Upper lobe of right lung (tissue), 1 donor: ENCODE measurements at regions not wholly inside any gene's neighbourhood (a gene's known extent, or its start where the extent isn't known, plus 50 kb on each side); places are given as distances from the start of the nearest gene placed in this dataset.

ENCODE experiments used
- ATAC-seq: fragments of 200-7000 bp; cut with Tn5 transposase; one replicate; pipeline ENCODE4 v1.9.1; 2020; ENCODE audit warnings: mild to moderate bottlenecking, moderate library complexity
- DNase-seq: peaks from one replicate; pipeline ENCODE4 v3.0.0-alpha.2; 2020
- H3K27ac ChIP-seq: fragments of 200-600 bp; one replicate; pipeline ENCODE4 v1.8.0; 2022
- H3K27me3 ChIP-seq: fragments of 200-600 bp; one replicate; pipeline ENCODE4 v1.8.0; 2022; ENCODE audit warnings: mild to moderate bottlenecking
- H3K36me3 ChIP-seq: fragments of 200-600 bp; one replicate; pipeline ENCODE4 v1.8.0; 2022
- H3K4me1 ChIP-seq: fragments of 200-600 bp; one replicate; pipeline ENCODE4 v1.8.0; 2022
- H3K4me3 ChIP-seq: fragments of 200-600 bp; one replicate; pipeline ENCODE4 v1.8.0; 2022; ENCODE audit warnings: mild to moderate bottlenecking
- H3K9me3 ChIP-seq: fragments of 200-600 bp; one replicate; pipeline ENCODE4 v1.8.0; 2022
- intact Hi-C: fragments of 100-400 bp; cut with DNase I; formaldehyde crosslinking; loops from one replicate; pipeline ENCODE4 v1.11.0; 2022
- TF ChIP-seq, protein P1 (sequence below): fragments of 200-600 bp; IDR thresholded peaks from one replicate; pipeline ENCODE4 v1.8.0; 2022; ENCODE audit warnings: antibody characterized with exemption
- donor health status: DM: no; HTN: yes; CAD: no; lungs with severe emphysema.

DNA sequence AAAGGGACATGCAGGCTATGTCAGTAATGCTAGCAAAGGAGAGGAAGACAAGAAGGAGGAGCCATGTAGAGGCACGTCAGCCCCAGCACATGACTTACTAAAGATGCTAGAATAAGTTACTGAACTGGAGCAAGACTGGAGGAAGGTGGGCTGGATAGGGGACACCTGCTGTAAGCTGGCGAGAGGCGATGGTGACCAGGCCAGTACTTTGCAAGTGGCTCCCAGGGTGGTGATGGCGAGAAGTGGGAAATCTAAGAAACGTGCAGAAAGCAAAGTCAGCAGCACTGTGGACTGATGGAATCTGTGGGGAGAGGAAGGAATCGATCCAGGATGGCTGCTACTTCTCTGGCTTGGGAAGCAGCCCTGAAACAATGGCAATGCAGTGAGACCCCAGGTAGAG lies 617.1 kb upstream of the ADAMTS16 start:
- Histone ChIP-seq H3K9me3 (no peaks in the 10 kb centered on the region), H3K27ac (no peak overlapping the region), H3K27me3 (no peaks in the 10 kb centered on the region), H3K4me3 (no peak overlapping the region), H3K4me1 (no peaks in the 10 kb centered on the region), H3K36me3 (no peaks in the 10 kb centered on the region)
- ATAC-seq (no peak), DNase-seq (no peak)
- intact Hi-C loops: no loop called here
- TF ChIP-seq, protein P1, sequence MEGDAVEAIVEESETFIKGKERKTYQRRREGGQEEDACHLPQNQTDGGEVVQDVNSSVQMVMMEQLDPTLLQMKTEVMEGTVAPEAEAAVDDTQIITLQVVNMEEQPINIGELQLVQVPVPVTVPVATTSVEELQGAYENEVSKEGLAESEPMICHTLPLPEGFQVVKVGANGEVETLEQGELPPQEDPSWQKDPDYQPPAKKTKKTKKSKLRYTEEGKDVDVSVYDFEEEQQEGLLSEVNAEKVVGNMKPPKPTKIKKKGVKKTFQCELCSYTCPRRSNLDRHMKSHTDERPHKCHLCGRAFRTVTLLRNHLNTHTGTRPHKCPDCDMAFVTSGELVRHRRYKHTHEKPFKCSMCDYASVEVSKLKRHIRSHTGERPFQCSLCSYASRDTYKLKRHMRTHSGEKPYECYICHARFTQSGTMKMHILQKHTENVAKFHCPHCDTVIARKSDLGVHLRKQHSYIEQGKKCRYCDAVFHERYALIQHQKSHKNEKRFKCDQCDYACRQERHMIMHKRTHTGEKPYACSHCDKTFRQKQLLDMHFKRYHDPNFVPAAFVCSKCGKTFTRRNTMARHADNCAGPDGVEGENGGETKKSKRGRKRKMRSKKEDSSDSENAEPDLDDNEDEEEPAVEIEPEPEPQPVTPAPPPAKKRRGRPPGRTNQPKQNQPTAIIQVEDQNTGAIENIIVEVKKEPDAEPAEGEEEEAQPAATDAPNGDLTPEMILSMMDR: no peak

DNA sequence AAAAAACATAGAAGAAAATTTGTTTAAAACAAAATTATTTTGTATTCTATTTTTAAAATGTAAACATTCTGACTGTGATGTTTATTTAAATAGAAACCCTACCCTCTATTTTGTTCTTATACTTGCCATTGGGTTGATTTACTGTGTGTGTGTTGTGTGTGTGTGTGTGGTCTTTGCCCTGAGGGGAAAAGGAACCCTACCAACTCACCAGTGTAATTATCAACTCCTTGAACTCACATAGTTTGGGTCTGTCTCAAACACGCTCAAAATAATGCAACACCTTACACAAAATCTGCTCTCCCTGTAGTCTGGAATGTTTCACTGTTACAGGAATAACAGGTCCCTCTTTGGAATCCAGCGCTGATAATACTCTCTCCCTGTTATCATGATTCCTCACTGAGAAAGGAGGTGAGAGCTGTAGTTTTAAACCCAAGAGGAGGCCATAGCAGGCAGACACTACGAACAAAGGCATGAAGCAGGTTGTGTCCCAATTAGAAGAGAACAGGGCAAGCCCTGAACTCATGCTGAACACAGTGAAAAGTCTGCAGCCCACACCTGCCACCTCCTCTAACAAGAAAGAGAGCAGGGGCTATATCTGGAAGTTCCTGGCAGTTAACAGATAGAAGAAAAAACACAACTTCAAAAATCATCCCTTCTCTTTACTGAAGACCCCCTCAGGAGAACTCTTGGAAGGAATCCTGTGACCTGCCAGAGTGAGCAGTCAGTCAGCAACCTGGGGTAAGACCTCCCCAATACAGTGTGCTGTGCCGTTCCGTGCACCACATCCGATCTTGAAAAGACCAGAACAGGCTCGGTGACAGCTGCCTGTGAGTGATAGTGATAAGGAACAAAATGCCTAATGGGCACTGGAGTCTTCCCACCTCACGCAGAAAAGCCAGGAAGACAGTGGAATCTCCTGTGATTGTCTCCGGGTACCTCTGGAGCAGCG lies 608.1 kb upstream of the ADAMTS16 start:
- intact Hi-C loops: no loop called here
- Histone ChIP-seq H3K9me3 (no peaks in the 10 kb centered on the region), H3K4me1 (no peaks in the 10 kb centered on the region), H3K4me3 (no peak overlapping the region), H3K27ac (no peak overlapping the region), H3K36me3 (no peaks in the 10 kb centered on the region), H3K27me3 (no peaks in the 10 kb centered on the region)
- ATAC-seq: no peak
- no peak for DNase-seq
- TF ChIP-seq, protein P1: no peak

DNA sequence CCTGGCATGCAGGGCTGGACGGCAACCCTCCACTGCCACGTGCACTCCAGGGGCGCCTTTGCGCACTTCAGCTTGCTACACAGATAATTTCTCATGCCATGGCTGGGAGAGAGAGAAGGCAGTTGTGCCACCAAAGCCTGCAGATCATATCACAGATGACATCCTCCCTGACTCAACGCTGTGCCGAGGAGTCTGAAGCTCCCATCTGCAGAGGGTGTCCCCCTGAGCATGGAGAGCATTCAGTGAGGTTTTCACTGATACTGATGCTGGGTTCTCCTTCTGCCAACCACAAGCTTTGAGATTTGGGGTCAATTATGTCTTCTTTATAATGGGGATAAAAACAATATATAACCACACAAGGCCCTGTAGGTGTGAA lies 607.4 kb upstream of the ADAMTS16 start:
- TF ChIP-seq, protein P1: no peak
- Histone ChIP-seq H3K27me3 (no peaks in the 10 kb centered on the region), H3K36me3 (no peaks in the 10 kb centered on the region), H3K4me1 (no peaks in the 10 kb centered on the region), H3K9me3 (no peaks in the 10 kb centered on the region), H3K27ac (no peak overlapping the region), H3K4me3 (no peak overlapping the region)
- ATAC-seq (no peak), DNase-seq (no peak)
- intact Hi-C loops: no loop called here

DNA sequence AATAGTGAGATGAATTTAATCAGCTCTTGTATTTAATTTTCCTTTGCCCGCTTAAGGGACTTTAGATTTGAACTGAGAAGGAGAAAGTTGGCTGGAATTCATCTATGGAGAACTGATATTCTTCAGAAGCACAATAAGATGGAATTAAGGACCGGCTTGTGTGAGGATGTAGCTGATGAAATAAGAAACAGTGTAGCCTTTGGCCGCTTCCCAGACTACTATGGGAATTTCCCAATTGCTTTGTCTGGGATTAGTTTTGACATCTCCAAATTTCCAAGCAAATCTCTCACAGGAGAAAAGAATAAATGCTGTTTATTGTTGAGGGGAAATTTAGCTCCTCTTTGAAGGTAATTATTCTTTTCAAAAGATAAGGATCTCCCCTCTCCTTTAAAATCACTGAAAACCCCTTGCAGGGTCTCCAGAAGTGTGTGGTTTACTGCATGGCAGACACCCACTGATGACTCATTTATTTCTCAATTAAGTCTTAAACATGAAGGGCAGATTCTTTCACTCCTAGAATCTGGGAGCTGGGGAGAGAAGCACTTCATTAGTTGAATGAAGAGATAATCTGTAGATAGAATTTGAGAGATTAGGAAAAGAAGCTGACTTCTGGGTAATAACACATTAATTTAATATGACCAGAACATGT lies 606.5 kb upstream of the ADAMTS16 start:
- H3K4me1 ChIP-seq: no peaks in the 10 kb centered on the region
- intact Hi-C loops: no loop called here

DNA sequence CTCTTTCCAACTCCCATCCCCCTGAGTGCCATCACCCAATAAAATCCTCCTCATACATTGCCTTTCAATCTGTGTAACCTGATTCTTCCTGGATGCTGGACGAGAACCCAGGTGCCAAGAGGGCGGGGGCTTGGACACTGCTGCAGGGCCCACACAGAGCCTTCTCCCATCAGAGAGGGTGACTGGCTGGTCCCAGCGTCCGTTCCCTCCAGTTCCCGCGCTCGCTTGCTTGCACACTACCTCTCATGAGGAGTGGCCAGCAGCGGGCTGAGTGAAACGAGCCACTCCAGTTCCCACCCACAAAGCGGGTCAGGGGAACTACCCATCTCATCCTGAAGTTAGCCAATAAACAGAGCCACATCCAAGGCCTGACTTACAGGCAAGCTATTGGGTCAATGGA lies 602.6 kb upstream of the ADAMTS16 start:
- Histone ChIP-seq H3K27me3 (no peaks in the 10 kb centered on the region), H3K9me3 (no peaks in the 10 kb centered on the region), H3K4me1 (no peaks in the 10 kb centered on the region), H3K36me3 (no peaks in the 10 kb centered on the region), H3K27ac (no peak overlapping the region), H3K4me3 (no peak overlapping the region)
- TF ChIP-seq, protein P1: no peak
- DNase-seq: no peak
- no peak for ATAC-seq
- intact Hi-C loops: no loop called here

More for the DNA sequence above, 606.5 kb upstream of the ADAMTS16 start:
- no peaks in the 10 kb centered on the region for H3K36me3 ChIP-seq
- no peak overlapping the region for H3K4me3 ChIP-seq
- no peak for ATAC-seq
- TF ChIP-seq, protein P1: no peak
- no peak for DNase-seq
- no peaks in the 10 kb centered on the region for H3K9me3 ChIP-seq
- no peak overlapping the region for H3K27ac ChIP-seq
- H3K27me3 ChIP-seq: no peaks in the 10 kb centered on the region
